Mesenchymal stem cell (in vitro differentiated cells and primary cell): ENCODE measurements at regions not wholly inside any gene's neighbourhood (a gene's known extent, or its start where the extent isn't known, plus 50 kb on each side); places are given as distances from the start of the nearest gene placed in this dataset.
"Not testable (repeated sequence)": the region's sequence is repeated elsewhere in the genome, so short reads cannot be mapped to it uniquely, and the experiment has no call there.

Source experiments
- DNase-seq: peaks from one replicate; pipeline ENCODE4 v3.0.0-alpha.2; 2013
- H2AFZ ChIP-seq: one replicate; pipeline ENCODE4 v1.6.1; 2013; ENCODE audit warnings: low read depth, mild to moderate bottlenecking, control low read depth, inconsistent platforms, low read length, moderate library complexity
- H2AK5ac ChIP-seq: 2 replicates; pipeline ENCODE4 v1.6.1; 2013; ENCODE audit warnings: low read length, moderate library complexity, mild to moderate bottlenecking, inconsistent platforms; ENCODE audit not compliant: severe bottlenecking
- H2BK120ac ChIP-seq: one replicate; pipeline ENCODE4 v1.6.1; 2013; ENCODE audit warnings: low read depth, mild to moderate bottlenecking, inconsistent platforms, low read length, moderate library complexity
- H2BK12ac ChIP-seq, 2 experiments: one replicate each; pipeline ENCODE4 v1.6.1; 2013; ENCODE audit warnings: inconsistent platforms in 2 of 2, low read length in 2 of 2, mild to moderate bottlenecking in 2 of 2, moderate library complexity in 2 of 2, control low read depth in 1 of 2
- H2BK15ac ChIP-seq: one replicate; pipeline ENCODE4 v1.6.1; 2013; ENCODE audit warnings: mild to moderate bottlenecking, low read depth, inconsistent platforms; ENCODE audit not compliant: poor library complexity, severe bottlenecking
- H2BK5ac ChIP-seq: 2 replicates; pipeline ENCODE4 v1.6.1; 2013; ENCODE audit warnings: low read depth, mild to moderate bottlenecking, low read length, control low read depth, inconsistent platforms; ENCODE audit not compliant: poor library complexity, severe bottlenecking
- H3K14ac ChIP-seq, 2 experiments: one replicate each; pipeline ENCODE4 v1.6.1; 2013; ENCODE audit warnings: inconsistent platforms in 2 of 2, low read length in 2 of 2, control low read depth in 1 of 2, mild to moderate bottlenecking in 1 of 2, moderate library complexity in 1 of 2
- H3K18ac ChIP-seq, 2 experiments: one replicate each; pipeline ENCODE4 v1.6.1; 2013; ENCODE audit warnings: inconsistent platforms in 2 of 2, low read length in 2 of 2, control low read depth in 1 of 2, low read depth in 1 of 2, mild to moderate bottlenecking in 1 of 2
- H3K23ac ChIP-seq, 2 experiments: one replicate each; pipeline ENCODE4 v1.6.1; 2013; ENCODE audit warnings: inconsistent platforms in 2 of 2, low read length in 2 of 2, mild to moderate bottlenecking in 2 of 2, moderate library complexity in 2 of 2, control low read depth in 1 of 2
- H3K27ac ChIP-seq: 2 replicates; pipeline ENCODE4 v1.5.1; 2013; ENCODE audit warnings: mild to moderate bottlenecking, moderate library complexity, low read length, control low read depth, inconsistent platforms; ENCODE audit not compliant: poor library complexity, severe bottlenecking
- H3K27me3 ChIP-seq, 2 experiments: 2 replicates each; pipeline versions ENCODE4 v1.6.1 to v1.7.0; 2013; ENCODE audit warnings: low read length in 2 of 2, mild to moderate bottlenecking in 2 of 2, moderate library complexity in 2 of 2, control low read depth in 1 of 2, inconsistent platforms in 1 of 2; ENCODE audit not compliant: control insufficient read depth in 1 of 2, insufficient read depth in 1 of 2
- H3K36me3 ChIP-seq, 2 experiments: 2 replicates each; pipeline versions ENCODE4 v1.6.1 to v1.7.0; 2013; ENCODE audit warnings: low read length in 2 of 2, control low read depth in 1 of 2, inconsistent platforms in 1 of 2, low read depth in 1 of 2, mild to moderate bottlenecking in 1 of 2; ENCODE audit not compliant: insufficient read depth in 2 of 2, control insufficient read depth in 1 of 2
- H3K4ac ChIP-seq, 2 experiments: one replicate each; pipeline ENCODE4 v1.6.1; 2013; ENCODE audit warnings: inconsistent platforms in 2 of 2, low read length in 2 of 2, mild to moderate bottlenecking in 2 of 2, moderate library complexity in 2 of 2, control low read depth in 1 of 2, low read depth in 1 of 2
- H3K4me1 ChIP-seq: 2 replicates; pipeline ENCODE4 v1.6.1; 2013; ENCODE audit warnings: low read depth, low read length, control low read depth; ENCODE audit not compliant: control insufficient read depth, insufficient read depth
- H3K4me2 ChIP-seq: 2 replicates; pipeline ENCODE4 v1.6.1; 2013; ENCODE audit warnings: low read length, mild to moderate bottlenecking, inconsistent platforms; ENCODE audit not compliant: poor library complexity, severe bottlenecking
- H3K4me3 ChIP-seq, 2 experiments: 2 replicates each; pipeline versions ENCODE4 v1.5.1 to v1.7.0; 2013; ENCODE audit warnings: low read length in 2 of 2, mild to moderate bottlenecking in 2 of 2, control low read depth in 1 of 2, low read depth in 1 of 2; ENCODE audit not compliant: insufficient read depth in 1 of 2
- H3K79me1 ChIP-seq: replicated peaks from 2 replicates; pipeline ENCODE4 v1.6.1; 2013; ENCODE audit warnings: mild to moderate bottlenecking, control low read depth, low read length, inconsistent platforms; ENCODE audit not compliant: poor library complexity, severe bottlenecking
- H3K9ac ChIP-seq: 2 replicates; pipeline ENCODE4 v1.7.0; 2013; ENCODE audit warnings: mild to moderate bottlenecking, low read length, moderate library complexity
- H3K9me3 ChIP-seq: 2 replicates; pipeline ENCODE4 v1.7.0; 2013; ENCODE audit warnings: mild to moderate bottlenecking, low read length; ENCODE audit not compliant: control insufficient read depth
- H4K8ac ChIP-seq: one replicate; pipeline ENCODE4 v1.6.1; 2013; ENCODE audit warnings: inconsistent platforms, mild to moderate bottlenecking, low read length, moderate library complexity
- H4K91ac ChIP-seq: one replicate; pipeline ENCODE4 v1.6.1; 2013; ENCODE audit warnings: mild to moderate bottlenecking, low read length, inconsistent platforms
- WGBS: methylation state at CpG from one replicate; pipeline ENCODE4 v1.1.7; 2013; ENCODE audit warnings: mixed read lengths; 5-methylcytosine and 5-hydroxymethylcytosine counted together

DNA sequence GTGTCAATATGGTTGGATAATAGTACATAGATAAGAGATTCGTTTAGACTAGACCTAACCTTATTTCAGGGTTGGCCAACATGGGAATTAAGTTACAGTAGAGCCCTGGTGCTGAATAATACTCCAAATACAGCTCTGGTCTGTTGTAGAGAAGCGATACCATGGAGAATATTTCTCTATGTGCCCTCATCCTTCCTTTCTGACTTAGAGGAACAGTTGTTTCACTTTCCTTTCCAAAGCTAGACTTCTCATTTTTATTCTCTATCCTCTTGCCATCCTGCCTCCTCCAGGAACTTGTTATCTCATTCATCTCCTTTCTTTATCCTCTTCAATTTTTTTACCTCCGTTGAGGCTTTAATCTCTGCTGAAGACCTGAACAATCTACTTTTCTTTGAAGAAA is 68.9 kb downstream of the EDN1 start:
- H2BK120ac ChIP-seq: no peak overlapping the region
- no peak overlapping the region for H3K27ac ChIP-seq
- H3K36me3 ChIP-seq: no peaks in the 10 kb centered on the region
- H3K9ac ChIP-seq: no peak overlapping the region
- H2BK5ac ChIP-seq: no peak overlapping the region
- H2BK12ac ChIP-seq: no peak overlapping the region
- no peaks in the 10 kb centered on the region for H3K9me3 ChIP-seq
- H4K91ac ChIP-seq: no peak overlapping the region
- 93% methylated on average over 3 of the region's 3 CpGs for WGBS
- H4K8ac ChIP-seq: no peak overlapping the region
- H3K4me3 ChIP-seq: no peak overlapping the region
- no peak overlapping the region for H3K14ac ChIP-seq
- no peaks in the 10 kb centered on the region for H3K79me1 ChIP-seq
- H2BK15ac ChIP-seq: no peak overlapping the region
- H3K18ac ChIP-seq: no peak overlapping the region
- H3K23ac ChIP-seq: no peak overlapping the region
- H3K27me3 ChIP-seq: no peaks in the 10 kb centered on the region
- no peak overlapping the region for H2AFZ ChIP-seq
- no peak overlapping the region for H3K4ac ChIP-seq
- H3K4me2 ChIP-seq: no peak overlapping the region
- no peak overlapping the region for H2AK5ac ChIP-seq
- no peak for DNase-seq
- H3K4me1 ChIP-seq: peaks cover 2% of the 10 kb centered on the region

- no peak overlapping the region for H3K4me2 ChIP-seq
- H2BK120ac ChIP-seq: no peak overlapping the region
- no peak overlapping the region for H3K23ac ChIP-seq
- no peak overlapping the region for H2BK5ac ChIP-seq
- H3K4me3 ChIP-seq: no peak overlapping the region
- H2BK15ac ChIP-seq: no peak overlapping the region
- WGBS: 100% methylated on average over 1 of the region's 2 CpGs
- peaks cover 6% of the 10 kb centered on the region for H3K4me1 ChIP-seq
- H3K9me3 ChIP-seq: no peaks in the 10 kb centered on the region
- DNase-seq: no peak
- H2BK12ac ChIP-seq: no peak overlapping the region
- no peak overlapping the region for H4K91ac ChIP-seq
- no peak overlapping the region for H4K8ac ChIP-seq
- H3K9ac ChIP-seq: no peak overlapping the region
- H3K36me3 ChIP-seq: no peaks in the 10 kb centered on the region
- H3K14ac ChIP-seq: no peak overlapping the region
- H3K27ac ChIP-seq: no peak overlapping the region
- no peak overlapping the region for H3K4ac ChIP-seq
- no peak overlapping the region for H3K18ac ChIP-seq
- no peaks in the 10 kb centered on the region for H3K79me1 ChIP-seq
- H2AFZ ChIP-seq: no peak overlapping the region
- H3K27me3 ChIP-seq: no peaks in the 10 kb centered on the region
- H2AK5ac ChIP-seq: peak overlapping the region; percentile 93
Measured at GRCh38 chr6:12361042-12361765, 71.0 kb downstream of the EDN1 start.

GRCh38 chr6:12363277-12363650 is 73.1 kb downstream of the EDN1 start:
- H3K27me3 ChIP-seq, H3K4ac ChIP-seq, H3K9me3 ChIP-seq, H2BK120ac ChIP-seq, H2BK5ac ChIP-seq, H3K18ac ChIP-seq, H3K36me3 ChIP-seq, H3K9ac ChIP-seq, H3K4me2 ChIP-seq, H4K91ac ChIP-seq, H4K8ac ChIP-seq, H3K4me1 ChIP-seq, H2BK15ac ChIP-seq, DNase-seq, H3K23ac ChIP-seq, H3K79me1 ChIP-seq, H3K14ac ChIP-seq, H2AFZ ChIP-seq, H2BK12ac ChIP-seq, H3K4me3 ChIP-seq: not testable (repeated sequence)
- WGBS: 97% methylated on average over 4 of the region's 6 CpGs
- H2AK5ac ChIP-seq: peak overlapping the region; percentile 21
- H3K27ac ChIP-seq: peak overlapping the region; percentile 97

DNA sequence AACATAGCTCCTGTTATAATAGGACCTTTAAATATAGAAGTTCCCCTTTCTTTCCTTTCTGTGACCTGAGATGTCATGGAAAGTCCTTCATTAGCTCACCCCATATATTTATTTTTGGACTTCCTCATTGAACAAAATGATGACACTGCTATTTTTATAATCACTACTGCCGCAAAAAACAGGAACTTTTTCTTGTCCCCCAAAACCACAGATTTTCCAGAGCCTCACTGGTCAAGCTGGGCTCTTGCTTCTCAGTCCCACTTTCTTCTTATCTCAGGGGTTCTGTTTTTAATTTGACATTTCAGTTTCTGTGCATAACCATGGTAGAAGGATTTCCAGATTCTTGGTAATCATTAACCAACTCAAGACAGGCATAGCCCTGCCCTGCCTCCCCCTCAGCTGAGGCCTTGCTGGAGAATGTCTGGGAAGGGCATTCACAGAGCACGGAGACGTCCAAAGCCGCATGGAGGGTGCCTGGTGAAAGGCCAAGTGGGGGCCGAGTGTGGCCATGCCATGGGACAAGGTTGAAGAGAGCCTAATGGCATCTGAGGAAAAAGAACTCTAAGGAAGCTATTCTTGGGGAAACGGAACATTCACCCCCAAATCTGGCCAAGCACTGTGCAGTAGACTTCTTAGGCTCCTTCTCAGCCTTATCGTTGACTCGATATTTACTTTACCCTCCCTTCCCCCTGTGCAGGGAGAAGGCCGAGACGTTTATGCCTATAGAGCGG is 73.7 kb downstream of the EDN1 start:
- H3K4me2 ChIP-seq: no peak overlapping the region
- peak overlapping the region; percentile 71 for H2AK5ac ChIP-seq
- H3K23ac ChIP-seq: no peak overlapping the region
- H2BK15ac ChIP-seq: no peak overlapping the region
- H2BK5ac ChIP-seq: peak overlapping the region; percentile 92
- H3K4me3 ChIP-seq: no peak overlapping the region
- no peak overlapping the region for H2BK120ac ChIP-seq
- no peaks in the 10 kb centered on the region for H3K9me3 ChIP-seq
- no peak overlapping the region for H2AFZ ChIP-seq
- peaks cover 6% of the 10 kb centered on the region for H3K4me1 ChIP-seq
- no peak overlapping the region for H2BK12ac ChIP-seq
- WGBS: 96% methylated on average over 8 of the region's 11 CpGs
- H3K14ac ChIP-seq: no peak overlapping the region
- no peak overlapping the region for H3K18ac ChIP-seq
- no peak overlapping the region for H3K9ac ChIP-seq
- H4K8ac ChIP-seq: no peak overlapping the region
- H3K27ac ChIP-seq: peak overlapping the region; percentile 97
- no peak overlapping the region for H3K4ac ChIP-seq
- peaks cover 0 to 5% of the 10 kb centered on the region in 2 experiments for H3K27me3 ChIP-seq
- no peaks in the 10 kb centered on the region for H3K79me1 ChIP-seq
- DNase-seq: no peak
- H3K36me3 ChIP-seq: no peaks in the 10 kb centered on the region
- H4K91ac ChIP-seq: no peak overlapping the region
